SJCRH30 (cell line): ENCODE measurements at regions not wholly inside any gene's neighbourhood (a gene's known extent, or its start where the extent isn't known, plus 50 kb on each side); places are given as distances from the start of the nearest gene placed in this dataset.

Source experiments
- DNase-seq, 2 experiments: peaks; one replicate each; pipeline ENCODE4 v3.0.0-alpha.2; 2015 to 2020
- H3K27ac ChIP-seq: fragments of 250-450 bp; sonication (Bioruptor Pico); 2 replicates; pipeline ENCODE4 v1.5.1; 2020; ENCODE audit warnings: mild to moderate bottlenecking, moderate library complexity
- H3K27me3 ChIP-seq: fragments of 250-450 bp; sonication (Bioruptor Pico); 2 replicates; pipeline ENCODE4 v1.5.1; 2020; ENCODE audit warnings: mild to moderate bottlenecking, moderate library complexity
- H3K36me3 ChIP-seq: fragments of 250-450 bp; sonication (Bioruptor Pico); 2 replicates; pipeline ENCODE4 v1.5.1; 2020; ENCODE audit warnings: mild to moderate bottlenecking, moderate library complexity
- H3K4me1 ChIP-seq: fragments of 250-450 bp; sonication (Bioruptor Pico); 2 replicates; pipeline ENCODE4 v1.5.1; 2020; ENCODE audit warnings: mild to moderate bottlenecking, moderate library complexity
- H3K4me3 ChIP-seq: fragments of 250-450 bp; sonication (Bioruptor Pico); 2 replicates; pipeline ENCODE4 v1.5.1; 2020; ENCODE audit warnings: mild to moderate bottlenecking, moderate library complexity
- H3K9me3 ChIP-seq: fragments of 250-450 bp; sonication (Bioruptor Pico); replicated peaks from 2 replicates; pipeline ENCODE4 v1.5.1; 2020; ENCODE audit warnings: mild to moderate bottlenecking, moderate library complexity

- 0 out of 2 replicates have a peak, but pooled peaks cover 6% of the 10 kb centered on the region for H3K9me3 ChIP-seq
- H3K27ac ChIP-seq = no peak overlapping the region
- H3K4me3 ChIP-seq = no peak overlapping the region
- no peaks in the 10 kb centered on the region for H3K27me3 ChIP-seq
- H3K4me1 ChIP-seq = peaks cover 15% of the 10 kb centered on the region
- no peaks in the 10 kb centered on the region for H3K36me3 ChIP-seq
- no peak for DNase-seq
Observed at GRCh38 chr2:236951830-236952475, 133.7 kb upstream of the COPS8 start.

- Histone ChIP-seq H3K27me3 (no peaks in the 10 kb centered on the region), H3K27ac (no peak overlapping the region), H3K9me3 (0 out of 2 replicates have a peak, but pooled peaks cover 6% of the 10 kb centered on the region), H3K36me3 (no peaks in the 10 kb centered on the region), H3K4me1 (peaks cover 15% of the 10 kb centered on the region), H3K4me3 (no peak overlapping the region)
- DNase-seq = no peak
Observed at GRCh38 chr2:236954641-236955040, 131.0 kb upstream of the COPS8 start.

GRCh38 chr2:236955521-236956030, 130.1 kb upstream of the COPS8 start:
- Histone ChIP-seq H3K36me3 (no peaks in the 10 kb centered on the region), H3K9me3 (0 out of 2 replicates have a peak, but pooled peaks cover 6% of the 10 kb centered on the region), H3K27ac (no peak overlapping the region), H3K27me3 (no peaks in the 10 kb centered on the region), H3K4me3 (no peak overlapping the region), H3K4me1 (peaks cover 15% of the 10 kb centered on the region)
- peak in 1 of 2 experiments; percentile 43 for DNase-seq

GRCh38 chr2:236956031-236956618, 129.6 kb upstream of the COPS8 start:
- DNase-seq = peak in 1 of 2 experiments; percentile 39
- H3K4me1 ChIP-seq = peaks cover 15% of the 10 kb centered on the region
- H3K27ac ChIP-seq = no peak overlapping the region
- no peaks in the 10 kb centered on the region for H3K27me3 ChIP-seq
- no peaks in the 10 kb centered on the region for H3K36me3 ChIP-seq
- H3K9me3 ChIP-seq = peaks cover 6% of the 10 kb centered on the region; the same call in 1 of the 2 replicates
- no peak overlapping the region for H3K4me3 ChIP-seq

- Histone ChIP-seq H3K4me1 (peaks cover 15% of the 10 kb centered on the region), H3K27me3 (no peaks in the 10 kb centered on the region), H3K9me3 (peaks cover 5% of the 10 kb centered on the region; the same call in 1 of the 2 replicates), H3K36me3 (no peaks in the 10 kb centered on the region), H3K27ac (no peak overlapping the region), H3K4me3 (no peak overlapping the region)
- DNase-seq = no peak
Observed at GRCh38 chr2:236956641-236957040, 129.0 kb upstream of the COPS8 start.

GRCh38 chr2:236959036-236959435, 126.7 kb upstream of the COPS8 start:
- DNase-seq = no peak
- Histone ChIP-seq H3K4me1 (peaks cover 15% of the 10 kb centered on the region), H3K4me3 (no peak overlapping the region), H3K27ac (no peak overlapping the region), H3K9me3 (no peaks in the 10 kb centered on the region; the same call in 1 of the 2 replicates), H3K36me3 (no peaks in the 10 kb centered on the region), H3K27me3 (no peaks in the 10 kb centered on the region)

- no peaks in the 10 kb centered on the region for H3K36me3 ChIP-seq
- H3K27me3 ChIP-seq = no peaks in the 10 kb centered on the region
- no peak for DNase-seq
- peaks cover 15% of the 10 kb centered on the region for H3K4me1 ChIP-seq
- H3K9me3 ChIP-seq = no peaks in the 10 kb centered on the region; the same call in 1 of the 2 replicates
- H3K27ac ChIP-seq = no peak overlapping the region
- H3K4me3 ChIP-seq = no peak overlapping the region
Observed at GRCh38 chr2:236959876-236960275, 125.8 kb upstream of the COPS8 start.

- Histone ChIP-seq H3K4me1 (peaks cover 11% of the 10 kb centered on the region), H3K4me3 (no peak overlapping the region), H3K27ac (no peak overlapping the region), H3K27me3 (no peaks in the 10 kb centered on the region), H3K9me3 (no peaks in the 10 kb centered on the region; the same call in 1 of the 2 replicates), H3K36me3 (no peaks in the 10 kb centered on the region)
- no peak for DNase-seq
Observed at GRCh38 chr2:236960531-236960930, 125.2 kb upstream of the COPS8 start.

- Histone ChIP-seq H3K27me3 (no peaks in the 10 kb centered on the region), H3K36me3 (no peaks in the 10 kb centered on the region), H3K4me3 (no peak overlapping the region), H3K4me1 (no peaks in the 10 kb centered on the region), H3K9me3 (no peaks in the 10 kb centered on the region; the same call in 1 of the 2 replicates), H3K27ac (no peak overlapping the region)
- DNase-seq = no peak
Observed at GRCh38 chr2:236962816-236963215, 122.9 kb upstream of the COPS8 start.

- H3K27ac ChIP-seq = no peak overlapping the region
- H3K36me3 ChIP-seq = no peaks in the 10 kb centered on the region
- H3K9me3 ChIP-seq = no peaks in the 10 kb centered on the region; the same call in 1 of the 2 replicates
- no peaks in the 10 kb centered on the region for H3K27me3 ChIP-seq
- H3K4me3 ChIP-seq = no peak overlapping the region
- no peaks in the 10 kb centered on the region for H3K4me1 ChIP-seq
- no peak for DNase-seq
Observed at GRCh38 chr2:236963631-236964182, 122.0 kb upstream of the COPS8 start.

GRCh38 chr2:236964291-236964690, 121.4 kb upstream of the COPS8 start:
- Histone ChIP-seq H3K36me3 (no peaks in the 10 kb centered on the region), H3K27me3 (no peaks in the 10 kb centered on the region), H3K4me1 (no peaks in the 10 kb centered on the region), H3K9me3 (no peaks in the 10 kb centered on the region; the same call in 1 of the 2 replicates), H3K27ac (no peak overlapping the region), H3K4me3 (no peak overlapping the region)
- DNase-seq = no peak

- H3K27ac ChIP-seq = no peak overlapping the region
- DNase-seq = no peak
- no peaks in the 10 kb centered on the region for H3K36me3 ChIP-seq
- H3K27me3 ChIP-seq = no peaks in the 10 kb centered on the region
- H3K4me3 ChIP-seq = no peak overlapping the region
- H3K9me3 ChIP-seq = no peaks in the 10 kb centered on the region; the same call in 1 of the 2 replicates
- H3K4me1 ChIP-seq = no peaks in the 10 kb centered on the region
Observed at GRCh38 chr2:236965021-236965840, 120.5 kb upstream of the COPS8 start.

- Histone ChIP-seq H3K4me3 (no peak overlapping the region), H3K4me1 (peaks cover 1% of the 10 kb centered on the region), H3K27ac (no peak overlapping the region), H3K36me3 (no peaks in the 10 kb centered on the region), H3K27me3 (no peaks in the 10 kb centered on the region), H3K9me3 (no peaks in the 10 kb centered on the region; the same call in 1 of the 2 replicates)
- DNase-seq = no peak
Observed at GRCh38 chr2:236965841-236966096, 119.9 kb upstream of the COPS8 start.

GRCh38 chr2:236967499-236967783, 118.2 kb upstream of the COPS8 start:
- no peak for DNase-seq
- Histone ChIP-seq H3K27me3 (no peaks in the 10 kb centered on the region), H3K27ac (no peak overlapping the region), H3K9me3 (no peaks in the 10 kb centered on the region), H3K4me1 (peaks cover 15% of the 10 kb centered on the region), H3K4me3 (no peak overlapping the region), H3K36me3 (no peaks in the 10 kb centered on the region)
